ENCODE measurements at regions not wholly inside any gene's neighbourhood (a gene's known extent, or its start where the extent isn't known, plus 50 kb on each side); places are given as distances from the start of the nearest gene placed in this dataset.

DNA sequence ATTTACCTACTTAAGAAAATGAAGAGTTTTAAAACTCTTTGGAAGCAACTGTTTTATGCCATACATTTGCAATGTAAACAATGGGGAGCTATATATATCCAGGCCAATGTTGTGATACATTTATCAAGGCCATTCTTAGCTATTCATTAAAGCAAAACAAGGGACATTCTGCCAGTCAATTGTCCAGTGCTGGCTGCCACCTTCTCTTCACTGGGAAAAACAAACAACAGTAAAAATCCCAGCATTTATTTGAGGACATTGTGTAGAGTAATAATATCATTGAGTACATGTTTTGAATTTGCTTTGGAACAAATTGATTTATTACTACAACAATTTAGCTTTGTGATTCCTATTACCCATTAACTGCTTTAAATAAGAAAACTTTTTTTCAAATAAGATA is 1107.4 kb downstream of the DTWD2 start:
- TF ChIP-seq EZH2 (IDR thresholded peaks at IDR 0.05; ENCODE audit: low read length), result no peak
- TF ChIP-seq, protein P1, sequence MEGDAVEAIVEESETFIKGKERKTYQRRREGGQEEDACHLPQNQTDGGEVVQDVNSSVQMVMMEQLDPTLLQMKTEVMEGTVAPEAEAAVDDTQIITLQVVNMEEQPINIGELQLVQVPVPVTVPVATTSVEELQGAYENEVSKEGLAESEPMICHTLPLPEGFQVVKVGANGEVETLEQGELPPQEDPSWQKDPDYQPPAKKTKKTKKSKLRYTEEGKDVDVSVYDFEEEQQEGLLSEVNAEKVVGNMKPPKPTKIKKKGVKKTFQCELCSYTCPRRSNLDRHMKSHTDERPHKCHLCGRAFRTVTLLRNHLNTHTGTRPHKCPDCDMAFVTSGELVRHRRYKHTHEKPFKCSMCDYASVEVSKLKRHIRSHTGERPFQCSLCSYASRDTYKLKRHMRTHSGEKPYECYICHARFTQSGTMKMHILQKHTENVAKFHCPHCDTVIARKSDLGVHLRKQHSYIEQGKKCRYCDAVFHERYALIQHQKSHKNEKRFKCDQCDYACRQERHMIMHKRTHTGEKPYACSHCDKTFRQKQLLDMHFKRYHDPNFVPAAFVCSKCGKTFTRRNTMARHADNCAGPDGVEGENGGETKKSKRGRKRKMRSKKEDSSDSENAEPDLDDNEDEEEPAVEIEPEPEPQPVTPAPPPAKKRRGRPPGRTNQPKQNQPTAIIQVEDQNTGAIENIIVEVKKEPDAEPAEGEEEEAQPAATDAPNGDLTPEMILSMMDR (optimal IDR thresholded peaks at IDR 0.05 in 1 of 3, IDR thresholded peaks at IDR 0.05 in 1 of 3, conservative IDR thresholded peaks at IDR 0.05 in 1 of 3; ENCODE audit: extremely low read depth in 1 of 3, insufficient read depth in 2 of 3, low read length in 3 of 3), result no peak
- Histone ChIP-seq H3K4me3 (ENCODE audit: control insufficient read depth in 2 of 3, extremely low read depth in 1 of 3, insufficient read depth in 2 of 3, low read depth in 1 of 3, low read length in 3 of 3) (no peak overlapping the region), H3K36me3 (ENCODE audit: control insufficient read depth in 2 of 2, extremely low read depth in 1 of 2, insufficient read depth in 2 of 2, low read length in 2 of 2) (no peaks in the 10 kb centered on the region), H3K9me3 (ENCODE audit: control insufficient read depth, low read depth, low read length) (no peaks in the 10 kb centered on the region), H3K9ac (ENCODE audit: control insufficient read depth, extremely low read depth, insufficient read depth, low read length) (no peak overlapping the region), H3K79me2 (ENCODE audit: control insufficient read depth, insufficient read depth, low read length) (no peaks in the 10 kb centered on the region), H3K27me3 (ENCODE audit: control insufficient read depth, extremely low read depth, insufficient read depth, low read length) (no peaks in the 10 kb centered on the region), H3K9me1 (ENCODE audit: control insufficient read depth, extremely low read depth, insufficient read depth, low read length) (no peaks in the 10 kb centered on the region), H3K27ac (ENCODE audit: control insufficient read depth, insufficient read depth, low read length) (no peak overlapping the region), H4K20me1 (ENCODE audit: control insufficient read depth, extremely low read depth, insufficient read depth, low read length) (no peaks in the 10 kb centered on the region), H3K4me1 (ENCODE audit: control insufficient read depth, extremely low read depth, insufficient read depth, low read length) (no peaks in the 10 kb centered on the region), H2AFZ (ENCODE audit: control insufficient read depth, low read length) (no peak overlapping the region), H3K4me2 (ENCODE audit: control insufficient read depth, extremely low read depth, insufficient read depth, low read depth, low read length) (no peak overlapping the region)
- dilution Hi-C loops (cut with MboI; ENCODE audit: extremely low pct_ligation_motif_present, low sequenced_read_pairs), result no loop called here
- no peak for FAIRE-seq
- no peak for DNase-seq (ENCODE audit: low read depth, low spot score)

DNA sequence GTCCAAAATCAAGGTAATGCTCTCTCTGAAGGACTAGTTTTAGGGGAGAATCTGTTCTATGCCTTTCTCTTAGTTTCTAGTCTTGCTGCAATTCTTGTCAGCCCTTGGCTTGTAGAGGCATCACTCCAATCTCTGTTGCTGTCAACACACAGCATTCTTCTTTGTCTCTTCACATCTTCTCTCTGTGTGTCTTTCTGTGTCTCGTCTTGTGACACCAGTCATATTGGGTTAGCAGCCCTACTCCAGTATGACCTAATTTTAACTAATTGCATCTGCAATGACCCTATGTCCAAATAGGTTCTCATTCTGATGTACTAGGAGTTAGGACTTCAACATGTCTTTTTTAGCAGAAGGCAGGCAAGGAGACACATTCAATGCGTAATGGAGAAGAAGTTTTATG is 1110.6 kb downstream of the DTWD2 start:
- Histone ChIP-seq H3K4me2 (ENCODE audit: control insufficient read depth, extremely low read depth, insufficient read depth, low read depth, low read length) (no peak overlapping the region), H3K27me3 (ENCODE audit: control insufficient read depth, extremely low read depth, insufficient read depth, low read length) (no peaks in the 10 kb centered on the region), H3K9me3 (ENCODE audit: control insufficient read depth, low read depth, low read length) (no peaks in the 10 kb centered on the region), H4K20me1 (ENCODE audit: control insufficient read depth, extremely low read depth, insufficient read depth, low read length) (no peaks in the 10 kb centered on the region), H3K9me1 (ENCODE audit: control insufficient read depth, extremely low read depth, insufficient read depth, low read length) (no peaks in the 10 kb centered on the region), H3K4me1 (ENCODE audit: control insufficient read depth, extremely low read depth, insufficient read depth, low read length) (no peaks in the 10 kb centered on the region), H2AFZ (ENCODE audit: control insufficient read depth, low read length) (no peak overlapping the region), H3K4me3 (ENCODE audit: control insufficient read depth in 2 of 3, extremely low read depth in 1 of 3, insufficient read depth in 2 of 3, low read depth in 1 of 3, low read length in 3 of 3) (no peak overlapping the region), H3K79me2 (ENCODE audit: control insufficient read depth, insufficient read depth, low read length) (no peaks in the 10 kb centered on the region), H3K36me3 (ENCODE audit: control insufficient read depth in 2 of 2, extremely low read depth in 1 of 2, insufficient read depth in 2 of 2, low read length in 2 of 2) (no peaks in the 10 kb centered on the region), H3K27ac (ENCODE audit: control insufficient read depth, insufficient read depth, low read length) (no peak overlapping the region), H3K9ac (ENCODE audit: control insufficient read depth, extremely low read depth, insufficient read depth, low read length) (no peak overlapping the region)
- DNase-seq (ENCODE audit: low read depth, low spot score) (no peak), FAIRE-seq (no peak)
- no peak for TF ChIP-seq EZH2 (IDR thresholded peaks at IDR 0.05; ENCODE audit: low read length)
- dilution Hi-C loops (cut with MboI; ENCODE audit: extremely low pct_ligation_motif_present, low sequenced_read_pairs), result no loop called here

DNA sequence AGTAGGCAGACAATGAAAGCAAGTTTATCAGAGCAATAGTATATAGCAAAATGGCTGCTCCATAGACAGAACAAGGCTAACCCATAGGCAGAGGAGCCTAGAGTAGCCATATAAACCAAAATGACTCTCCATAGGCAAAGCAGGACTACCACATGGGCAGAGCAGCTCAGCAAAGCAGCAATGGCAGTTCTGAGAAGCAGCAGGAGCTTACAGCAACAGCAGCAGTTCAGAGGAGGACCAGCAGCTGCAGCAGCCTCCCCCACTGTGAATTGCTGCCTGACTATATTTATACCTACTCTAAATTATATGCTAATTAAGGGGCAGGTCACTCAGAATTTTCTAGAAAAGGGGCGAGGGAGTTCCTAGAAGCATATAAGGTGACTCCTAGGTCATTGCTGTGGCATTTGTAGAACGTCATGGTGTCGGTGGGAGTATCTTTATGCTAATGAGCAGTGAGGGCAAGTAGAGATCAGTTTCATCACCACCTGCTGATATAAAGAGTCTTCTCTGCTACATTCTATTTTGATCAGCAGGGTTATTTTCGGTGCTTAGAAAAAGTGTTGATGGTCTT is 1115.5 kb downstream of the DTWD2 start:
- H4K20me1 ChIP-seq (ENCODE audit: control insufficient read depth, extremely low read depth, insufficient read depth, low read length), result no peaks in the 10 kb centered on the region
- dilution Hi-C loops (cut with MboI; ENCODE audit: extremely low pct_ligation_motif_present, low sequenced_read_pairs), result no loop called here
- no peaks in the 10 kb centered on the region for H3K36me3 ChIP-seq (ENCODE audit: control insufficient read depth in 2 of 2, extremely low read depth in 1 of 2, insufficient read depth in 2 of 2, low read length in 2 of 2)
- H3K9ac ChIP-seq (ENCODE audit: control insufficient read depth, extremely low read depth, insufficient read depth, low read length), result no peak overlapping the region
- TF ChIP-seq EZH2 (IDR thresholded peaks at IDR 0.05; ENCODE audit: low read length), result no peak
- TF ChIP-seq, protein P1 (optimal IDR thresholded peaks at IDR 0.05 in 1 of 3, IDR thresholded peaks at IDR 0.05 in 1 of 3, conservative IDR thresholded peaks at IDR 0.05 in 1 of 3; ENCODE audit: extremely low read depth in 1 of 3, insufficient read depth in 2 of 3, low read length in 3 of 3), result no peak
- H3K27ac ChIP-seq (ENCODE audit: control insufficient read depth, insufficient read depth, low read length), result no peak overlapping the region
- no peaks in the 10 kb centered on the region for H3K79me2 ChIP-seq (ENCODE audit: control insufficient read depth, insufficient read depth, low read length)
- DNase-seq (ENCODE audit: low read depth, low spot score) (no peak), FAIRE-seq (no peak)
- H3K27me3 ChIP-seq (ENCODE audit: control insufficient read depth, extremely low read depth, insufficient read depth, low read length), result no peaks in the 10 kb centered on the region
- H3K4me2 ChIP-seq (ENCODE audit: control insufficient read depth, extremely low read depth, insufficient read depth, low read depth, low read length), result no peak overlapping the region
- H3K4me3 ChIP-seq (ENCODE audit: control insufficient read depth in 2 of 3, extremely low read depth in 1 of 3, insufficient read depth in 2 of 3, low read depth in 1 of 3, low read length in 3 of 3), result no peak overlapping the region
- H3K4me1 ChIP-seq (ENCODE audit: control insufficient read depth, extremely low read depth, insufficient read depth, low read length), result no peaks in the 10 kb centered on the region
- no peaks in the 10 kb centered on the region for H3K9me1 ChIP-seq (ENCODE audit: control insufficient read depth, extremely low read depth, insufficient read depth, low read length)
- H2AFZ ChIP-seq (ENCODE audit: control insufficient read depth, low read length), result no peak overlapping the region
- no peaks in the 10 kb centered on the region for H3K9me3 ChIP-seq (ENCODE audit: control insufficient read depth, low read depth, low read length)

Measured in keratinocyte (primary cell).